ENCODE measurements at regions not wholly inside any gene's neighbourhood (a gene's known extent, or its start where the extent isn't known, plus 50 kb on each side); places are given as distances from the start of the nearest gene placed in this dataset.

DNA sequence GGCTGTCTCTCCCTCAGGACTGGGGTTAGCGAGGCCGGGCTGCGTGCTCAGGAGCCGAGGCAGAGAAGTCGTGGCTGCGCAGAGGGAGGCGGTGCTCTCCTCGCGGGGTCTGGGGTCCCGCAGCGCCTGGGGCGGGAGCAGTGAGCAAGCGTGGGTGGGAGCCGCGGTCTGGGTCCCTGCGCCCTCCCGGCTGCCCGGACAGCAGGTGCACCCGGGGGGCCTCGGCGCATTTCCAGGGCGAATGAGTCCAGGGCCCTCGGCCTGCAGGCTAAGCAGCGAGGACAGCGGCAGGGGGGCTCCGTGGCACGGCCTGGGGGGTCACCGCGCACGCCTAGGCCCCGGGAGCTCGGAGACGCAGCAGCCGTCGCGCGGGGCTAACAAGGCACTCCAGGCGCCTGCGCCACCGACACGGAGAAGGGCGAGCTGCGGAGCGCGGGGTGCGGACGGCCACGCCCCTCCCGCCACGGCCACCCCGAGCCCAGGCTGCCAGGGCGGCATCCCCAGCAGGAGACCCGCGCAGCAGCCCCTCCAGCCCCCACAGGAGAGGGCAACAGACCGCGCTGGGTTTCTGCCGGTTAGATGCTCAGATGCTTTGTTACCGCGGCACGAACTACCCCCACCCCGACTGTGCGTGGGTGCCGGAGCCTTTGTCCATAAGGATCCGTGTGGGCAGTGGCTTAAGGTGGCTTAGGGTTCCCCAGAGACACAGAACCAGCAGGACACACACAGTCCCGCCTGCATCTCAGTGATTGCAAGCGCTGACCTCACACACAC, 117.7 kb upstream of the C14orf180 start:
- Histone ChIP-seq H3K27me3 (peaks cover 0 to 60% (median 57%) of the 10 kb centered on the region in 7 donors), H3K9me3 (no peaks in the 10 kb centered on the region), H3K27ac (no peak overlapping the region), H3K4me3 (peak overlapping the region in 7 of 10 donors; percentile 27 to 51 (median 34)), H3K36me3 (no peaks in the 10 kb centered on the region), H3K4me1 (peaks cover 0 to 13% (median 8%) of the 10 kb centered on the region in 9 donors)
- TF ChIP-seq, protein P1, sequence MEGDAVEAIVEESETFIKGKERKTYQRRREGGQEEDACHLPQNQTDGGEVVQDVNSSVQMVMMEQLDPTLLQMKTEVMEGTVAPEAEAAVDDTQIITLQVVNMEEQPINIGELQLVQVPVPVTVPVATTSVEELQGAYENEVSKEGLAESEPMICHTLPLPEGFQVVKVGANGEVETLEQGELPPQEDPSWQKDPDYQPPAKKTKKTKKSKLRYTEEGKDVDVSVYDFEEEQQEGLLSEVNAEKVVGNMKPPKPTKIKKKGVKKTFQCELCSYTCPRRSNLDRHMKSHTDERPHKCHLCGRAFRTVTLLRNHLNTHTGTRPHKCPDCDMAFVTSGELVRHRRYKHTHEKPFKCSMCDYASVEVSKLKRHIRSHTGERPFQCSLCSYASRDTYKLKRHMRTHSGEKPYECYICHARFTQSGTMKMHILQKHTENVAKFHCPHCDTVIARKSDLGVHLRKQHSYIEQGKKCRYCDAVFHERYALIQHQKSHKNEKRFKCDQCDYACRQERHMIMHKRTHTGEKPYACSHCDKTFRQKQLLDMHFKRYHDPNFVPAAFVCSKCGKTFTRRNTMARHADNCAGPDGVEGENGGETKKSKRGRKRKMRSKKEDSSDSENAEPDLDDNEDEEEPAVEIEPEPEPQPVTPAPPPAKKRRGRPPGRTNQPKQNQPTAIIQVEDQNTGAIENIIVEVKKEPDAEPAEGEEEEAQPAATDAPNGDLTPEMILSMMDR (IDR thresholded peaks at IDR 0.05), result no peak
- ATAC-seq (peak in 3 of 8 donors; percentile 20 to 38 (median 35)), DNase-seq (no peak)
- intact Hi-C loops (cut with DNase I), result no loop called here
- WGBS, 2 donors, result 3 to 8% methylated on average over 47 to 66 of the region's 66 CpGs

DNA sequence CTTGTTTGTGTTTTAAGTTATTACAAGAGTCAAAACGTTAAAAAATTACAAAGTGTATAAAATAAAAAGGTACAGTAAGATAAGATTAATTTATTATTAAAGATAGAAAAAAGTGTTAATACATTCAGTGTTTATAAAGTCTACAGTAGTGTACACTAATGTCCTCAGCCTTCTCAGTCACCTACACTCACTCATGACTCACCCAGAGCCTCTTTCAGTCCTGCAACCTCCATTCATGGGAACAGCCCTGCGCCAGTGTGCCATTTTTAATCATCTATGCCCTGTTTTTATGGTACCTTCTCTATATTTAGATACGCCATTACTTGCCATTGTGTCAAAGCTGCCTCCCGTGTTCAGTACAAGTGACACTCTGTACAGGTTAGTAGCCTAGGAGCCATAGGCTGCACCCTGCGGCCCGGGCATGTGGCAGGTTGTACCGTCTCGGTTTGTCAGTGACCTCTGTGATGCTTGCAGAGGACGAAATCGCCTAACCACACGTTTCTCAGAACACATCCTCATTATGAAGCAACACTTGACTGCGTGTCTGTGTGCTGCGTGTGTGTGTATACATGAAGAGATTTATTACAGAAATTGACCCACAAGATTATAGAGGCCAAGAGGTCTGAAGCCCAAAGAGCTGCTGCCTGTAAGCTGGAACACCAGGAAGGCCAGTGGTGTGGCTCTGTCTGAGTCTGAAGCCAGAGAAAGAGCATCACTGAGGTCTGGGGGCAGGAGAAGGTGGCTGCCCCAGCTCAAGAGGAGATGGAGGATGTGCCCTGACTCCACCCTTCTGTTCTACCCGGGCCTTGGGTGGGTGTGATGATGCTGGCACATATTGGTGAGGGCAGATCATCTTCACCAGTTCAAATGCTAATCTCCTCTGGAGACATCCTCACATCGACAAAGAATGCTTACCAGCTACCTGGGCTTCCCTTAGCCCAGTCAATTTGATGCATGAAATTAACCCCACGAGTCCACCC, 116.6 kb upstream of the C14orf180 start:
- TF ChIP-seq, protein P1 (IDR thresholded peaks at IDR 0.05), result no peak
- intact Hi-C loops (cut with DNase I), result no loop called here
- Histone ChIP-seq H3K27ac (no peak overlapping the region), H3K9me3 (no peaks in the 10 kb centered on the region), H3K27me3 (peaks cover 0 to 57% (median 53%) of the 10 kb centered on the region in 7 donors), H3K4me1 (peaks cover 0 to 13% (median 8%) of the 10 kb centered on the region in 9 donors), H3K36me3 (no peaks in the 10 kb centered on the region), H3K4me3 (no peak overlapping the region)
- DNase-seq (no peak), ATAC-seq (no peak)
- WGBS, 2 donors, result 79 to 81% methylated on average over 16 of the region's 16 CpGs

GRCh38 chr14:104464907-104465306, 114.7 kb upstream of the C14orf180 start:
- ATAC-seq (no peak), DNase-seq (no peak)
- Histone ChIP-seq H3K36me3 (no peaks in the 10 kb centered on the region), H3K4me1 (peaks cover 0 to 13% (median 8%) of the 10 kb centered on the region in 9 donors), H3K4me3 (no peak overlapping the region), H3K27me3 (peaks cover 0 to 58% (median 48%) of the 10 kb centered on the region in 7 donors), H3K9me3 (no peaks in the 10 kb centered on the region), H3K27ac (no peak overlapping the region)
- WGBS, 2 donors, result 87 to 89% methylated on average over 6 of the region's 6 CpGs
- TF ChIP-seq, protein P1 (IDR thresholded peaks at IDR 0.05), result no peak
- intact Hi-C loops (cut with DNase I), result no loop called here

Measured in heart right ventricle (tissue), 16 donors.